IMR-90 (cell line): ENCODE measurements at regions not wholly inside any gene's neighbourhood (a gene's known extent, or its start where the extent isn't known, plus 50 kb on each side); places are given as distances from the start of the nearest gene placed in this dataset.

Experiments used
- ATAC-seq: fragments of 200-7000 bp; cut with Tn5 transposase; 2 replicates; pipeline ENCODE4 v1.9.1; 2020; ENCODE audit warnings: low read depth, mild to moderate bottlenecking, moderate library complexity
- BruUV-seq: library from RNA; stranded (reverse); fragments of 400-500 nt; replicated peaks from 2 replicates; lab custom pipeline; 2021; lab: Mats Ljungman, UMichigan
- CTCF ChIA-PET: fragments of 300-600 bp; formaldehyde crosslinking; extraction: SDS; loops from one replicate; lab custom pipeline; 2021; ENCODE audit warnings: antibody characterized with exemption; lab: Yijun Ruan, JAX
- POLR2A ChIA-PET: fragments of 300-600 bp; sonication (Branson Sonifier 250); formaldehyde crosslinking; loops from one replicate; lab custom pipeline; 2022; ENCODE audit warnings: antibody characterized with exemption; ENCODE audit not compliant: unreplicated experiment; lab: Charles Lee
- DNase-seq: peaks from one replicate; pipeline ENCODE4 v3.0.0; 2013
- H2AFZ ChIP-seq: replicated peaks from 2 replicates; pipeline ENCODE3; 2013; ENCODE audit warnings: low read length, mild to moderate bottlenecking; ENCODE audit not compliant: poor library complexity
- H2AK5ac ChIP-seq: 2 replicates; pipeline ENCODE4 v1.6.1; 2013; ENCODE audit warnings: low read depth, low read length, inconsistent platforms
- H2AK9ac ChIP-seq: replicated peaks from 2 replicates; pipeline ENCODE3; 2013; ENCODE audit warnings: mild to moderate bottlenecking, low read depth, low read length, moderate library complexity; ENCODE audit not compliant: poor library complexity
- H2BK120ac ChIP-seq: 2 replicates; pipeline ENCODE4 v1.6.1; 2013; ENCODE audit warnings: low read depth, low read length, inconsistent platforms
- H2BK15ac ChIP-seq: 3 replicates; pipeline ENCODE4 v1.6.1; 2013; ENCODE audit warnings: low read depth, low read length, inconsistent platforms
- H2BK20ac ChIP-seq: 2 replicates; pipeline ENCODE4 v1.6.1; 2013; ENCODE audit warnings: low read depth, mild to moderate bottlenecking, inconsistent platforms, low read length, moderate library complexity
- H2BK5ac ChIP-seq: 2 replicates; pipeline ENCODE4 v1.6.1; 2013; ENCODE audit warnings: mild to moderate bottlenecking, low read depth, low read length, inconsistent platforms; ENCODE audit not compliant: poor library complexity, severe bottlenecking
- H3K14ac ChIP-seq: replicated peaks from 2 replicates; pipeline ENCODE4 v1.6.1; 2013; ENCODE audit warnings: low read depth, low read length, inconsistent platforms
- H3K18ac ChIP-seq: 2 replicates; pipeline ENCODE4 v1.6.1; 2013; ENCODE audit warnings: low read depth, low read length, control low read depth
- H3K23ac ChIP-seq: 2 replicates; pipeline ENCODE4 v1.6.1; 2013; ENCODE audit warnings: low read depth, low read length, inconsistent platforms
- H3K27ac ChIP-seq: 2 replicates; pipeline ENCODE4 v1.5.1; 2013; ENCODE audit warnings: mild to moderate bottlenecking, control low read depth, low read length; ENCODE audit not compliant: insufficient read depth
- H3K27me3 ChIP-seq: 2 replicates; pipeline ENCODE4 v1.6.1; 2013; ENCODE audit warnings: low read length; ENCODE audit not compliant: control insufficient read depth, insufficient read depth
- H3K36me3 ChIP-seq: 2 replicates; pipeline ENCODE4 v1.6.1; 2013; ENCODE audit warnings: low read length, mixed read lengths; ENCODE audit not compliant: control insufficient read depth, insufficient read depth
- H3K4ac ChIP-seq: 2 replicates; pipeline ENCODE4 v1.6.1; 2013; ENCODE audit warnings: low read depth, low read length, inconsistent platforms
- H3K4me1 ChIP-seq: 2 replicates; pipeline ENCODE4 v1.6.1; 2013; ENCODE audit warnings: low read length, mixed read lengths; ENCODE audit not compliant: control insufficient read depth, insufficient read depth
- H3K4me2 ChIP-seq: 2 replicates; pipeline ENCODE4 v1.6.1; 2013; ENCODE audit warnings: low read depth, mild to moderate bottlenecking, control low read depth, low read length, moderate library complexity
- H3K4me3 ChIP-seq: 2 replicates; pipeline ENCODE4 v1.5.1; 2013; ENCODE audit warnings: low read depth, mild to moderate bottlenecking, control low read depth, low read length, moderate library complexity; ENCODE audit not compliant: insufficient read depth
- H3K56ac ChIP-seq: 2 replicates; pipeline ENCODE4 v1.6.1; 2013; ENCODE audit warnings: low read length, inconsistent platforms; ENCODE audit not compliant: insufficient read depth; ENCODE audit errors: extremely low read depth
- H3K79me1 ChIP-seq, 2 experiments: 2 replicates each; pipeline ENCODE4 v1.6.1; 2013; ENCODE audit warnings: low read length in 2 of 2, inconsistent platforms in 1 of 2, low read depth in 1 of 2
- H3K9ac ChIP-seq: 2 replicates; pipeline ENCODE4 v1.6.1; 2013; ENCODE audit warnings: low read depth, low read length, control low read depth
- H3K9me1 ChIP-seq: 2 replicates; pipeline ENCODE4 v1.6.1; 2013; ENCODE audit warnings: low read length, inconsistent platforms; ENCODE audit not compliant: insufficient read depth
- H3K9me3 ChIP-seq: 2 replicates; pipeline ENCODE4 v1.6.1; 2013; ENCODE audit warnings: low read length; ENCODE audit not compliant: control insufficient read depth, insufficient read depth
- H4K20me1 ChIP-seq: 2 replicates; pipeline ENCODE4 v1.6.1; 2013; ENCODE audit warnings: low read length, inconsistent platforms; ENCODE audit not compliant: insufficient read depth
- H4K5ac ChIP-seq: 2 replicates; pipeline ENCODE4 v1.6.1; 2013; ENCODE audit warnings: mild to moderate bottlenecking, low read depth, low read length, control low read depth
- H4K8ac ChIP-seq, 2 experiments: 2 replicates each; pipeline ENCODE4 v1.6.1; 2013; ENCODE audit warnings: low read depth in 2 of 2, low read length in 2 of 2, control low read depth in 1 of 2, inconsistent platforms in 1 of 2
- H4K91ac ChIP-seq: 2 replicates; pipeline ENCODE4 v1.6.1; 2013; ENCODE audit warnings: low read depth, low read length, inconsistent platforms; ENCODE audit not compliant: insufficient read depth
- BHLHE40 ChIP-seq: fragments of 150-350 bp; IDR thresholded peaks from 2 replicates; pipeline ENCODE4 v1.6.1; 2016; ENCODE audit warnings: mild to moderate bottlenecking, low read depth, low read length
- CEBPB ChIP-seq: IDR thresholded peaks from 2 replicates; pipeline ENCODE4 v1.6.1; 2012; ENCODE audit warnings: low read depth, low read length, improper control_type of control experiment
- CHD1 ChIP-seq: IDR thresholded peaks from 2 replicates; pipeline ENCODE4 v1.6.1; 2012; ENCODE audit warnings: low read depth, low read length, improper control_type of control experiment
- CTCF ChIP-seq: conservative IDR thresholded peaks from 2 replicates; pipeline ENCODE4 v1.5.1; 2012; ENCODE audit warnings: mild to moderate bottlenecking, low read depth, low read length, improper control_type of control experiment
- FOS ChIP-seq: fragments of 150-350 bp; IDR thresholded peaks from 2 replicates; pipeline ENCODE4 v1.6.1; 2016; ENCODE audit warnings: low read depth, low read length
- MAFK ChIP-seq: IDR thresholded peaks from 2 replicates; pipeline ENCODE4 v1.6.1; 2012; ENCODE audit warnings: low read depth, low read length, improper control_type of control experiment
- MAZ ChIP-seq: IDR thresholded peaks from 2 replicates; pipeline ENCODE4 v1.6.1; 2012; ENCODE audit warnings: low read depth, mild to moderate bottlenecking, low read length, improper control_type of control experiment, moderate library complexity, borderline replicate concordance
- MXI1 ChIP-seq: IDR thresholded peaks from 2 replicates; pipeline ENCODE4 v1.6.1; 2012; ENCODE audit warnings: low read depth, mild to moderate bottlenecking, low read length, moderate library complexity, borderline replicate concordance
- NFE2L2 ChIP-seq: fragments of 150-350 bp; IDR thresholded peaks from 2 replicates; pipeline ENCODE4 v1.6.1; 2016; ENCODE audit warnings: low read depth, mild to moderate bottlenecking, low read length
- RCOR1 ChIP-seq: IDR thresholded peaks from 2 replicates; pipeline ENCODE4 v1.6.1; 2012; ENCODE audit warnings: mild to moderate bottlenecking, low read length, improper control_type of control experiment; ENCODE audit not compliant: insufficient replicate concordance
- RFX5 ChIP-seq: IDR thresholded peaks from 2 replicates; pipeline ENCODE4 v1.8.0; 2012; ENCODE audit warnings: low read depth, mild to moderate bottlenecking, low read length, moderate library complexity
- SMC3 ChIP-seq: fragments of 150-350 bp; IDR thresholded peaks from 2 replicates; pipeline ENCODE4 v1.6.1; 2016; ENCODE audit warnings: low read depth, mild to moderate bottlenecking, antibody characterized with exemption, low read length, moderate library complexity
- USF2 ChIP-seq: fragments of 150-350 bp; IDR thresholded peaks from 2 replicates; pipeline ENCODE4 v1.6.1; 2017; ENCODE audit warnings: mild to moderate bottlenecking, antibody characterized with exemption, low read length, low read depth
- dilution Hi-C: fragments of 300-500 bp; cut with HindIII; formaldehyde crosslinking; loops from one replicate; pipeline ENCODE4 v1.14.3; 2018; ENCODE audit warnings: low sequenced_read_pairs; ENCODE audit not compliant: unreplicated experiment
- in situ Hi-C: fragments of 300-500 bp; cut with MboI; formaldehyde crosslinking; loops from 3 replicates; pipeline ENCODE4 v1.14.3; 2019; ENCODE audit warnings: low sequenced_read_pairs, inconsistent platforms, mixed read lengths
- intact Hi-C: fragments of 100-400 bp; cut with micrococcal nuclease; formaldehyde crosslinking; loops from 2 replicates; pipeline ENCODE4 v1.10.0; 2022
- TF ChIP-seq, protein P1 (sequence below): fragments of 150-350 bp; IDR thresholded peaks from 2 replicates; pipeline ENCODE4 v1.6.1; 2016; ENCODE audit warnings: low read depth, mild to moderate bottlenecking, low read length, moderate library complexity, borderline replicate concordance

GRCh38 chr3:153866901-153867300 is 254.3 kb upstream of the ARHGEF26 start:
- H3K23ac ChIP-seq: no peak overlapping the region
- H2BK15ac ChIP-seq: no peak overlapping the region
- H3K27ac ChIP-seq: no peak overlapping the region
- ChIA-PET CTCF (no interaction called here), POLR2A (no interaction called here)
- no peak overlapping the region for H4K91ac ChIP-seq
- no peaks in the 10 kb centered on the region for H3K4me1 ChIP-seq
- H3K27me3 ChIP-seq: no peaks in the 10 kb centered on the region
- no peak overlapping the region for H2BK120ac ChIP-seq
- H2BK20ac ChIP-seq: no peak overlapping the region
- no peak overlapping the region for H2AK5ac ChIP-seq
- TF ChIP-seq MAZ (no peak), NFE2L2 (no peak), RFX5 (no peak), MAFK (no peak), CHD1 (no peak), USF2 (no peak), RCOR1 (no peak), CTCF (no peak), BHLHE40 (no peak), FOS (no peak), MXI1 (no peak), CEBPB (no peak), SMC3 (no peak)
- TF ChIP-seq, protein P1, sequence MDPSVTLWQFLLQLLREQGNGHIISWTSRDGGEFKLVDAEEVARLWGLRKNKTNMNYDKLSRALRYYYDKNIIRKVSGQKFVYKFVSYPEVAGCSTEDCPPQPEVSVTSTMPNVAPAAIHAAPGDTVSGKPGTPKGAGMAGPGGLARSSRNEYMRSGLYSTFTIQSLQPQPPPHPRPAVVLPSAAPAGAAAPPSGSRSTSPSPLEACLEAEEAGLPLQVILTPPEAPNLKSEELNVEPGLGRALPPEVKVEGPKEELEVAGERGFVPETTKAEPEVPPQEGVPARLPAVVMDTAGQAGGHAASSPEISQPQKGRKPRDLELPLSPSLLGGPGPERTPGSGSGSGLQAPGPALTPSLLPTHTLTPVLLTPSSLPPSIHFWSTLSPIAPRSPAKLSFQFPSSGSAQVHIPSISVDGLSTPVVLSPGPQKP: no peak
- intact Hi-C loops: no loop called here
- H3K4ac ChIP-seq: no peak overlapping the region
- no peak for DNase-seq
- H3K4me3 ChIP-seq: no peak overlapping the region
- H3K18ac ChIP-seq: no peak overlapping the region
- H4K8ac ChIP-seq: no peak overlapping the region
- H3K9me3 ChIP-seq: no peaks in the 10 kb centered on the region
- no peak overlapping the region for H2AFZ ChIP-seq
- ATAC-seq: no peak
- no peak overlapping the region for H2BK5ac ChIP-seq
- dilution Hi-C loops: no loop called here
- H3K4me2 ChIP-seq: no peak overlapping the region
- H3K56ac ChIP-seq: no peak overlapping the region
- no peaks in the 10 kb centered on the region for H3K36me3 ChIP-seq
- no peaks in the 10 kb centered on the region for H3K79me1 ChIP-seq
- no peaks in the 10 kb centered on the region for H3K9me1 ChIP-seq
- H2AK9ac ChIP-seq: no peak overlapping the region
- H3K14ac ChIP-seq: no peak overlapping the region
- no peaks in the 10 kb centered on the region for H4K20me1 ChIP-seq
- in situ Hi-C loops: no loop called here
- BruUV-seq: no TSS peak
- H4K5ac ChIP-seq: no peak overlapping the region
- no peak overlapping the region for H3K9ac ChIP-seq
